Prostate gland (tissue), 2 donors: ENCODE measurements at regions not wholly inside any gene's neighbourhood (a gene's known extent, or its start where the extent isn't known, plus 50 kb on each side); places are given as distances from the start of the nearest gene placed in this dataset.

Source experiments
- CTCF ChIP-seq, 4 experiments: fragments of 200-600 bp in 2 of 4; fragments of 450-650 bp in 2 of 4; sonication (generic) in 2 of 4; IDR thresholded peaks; 1 replicate in 3 of 4; 2 replicates in 1 of 4; pipeline ENCODE4 v1.5.1; 2016 to 2019; ENCODE audit warnings: antibody characterized with exemption in 4 of 4, mild to moderate bottlenecking in 2 of 4, moderate library complexity in 2 of 4
- POLR2A ChIP-seq: fragments of 450-650 bp; IDR thresholded peaks from one replicate; pipeline ENCODE4 v1.6.1; 2016; ENCODE audit warnings: antibody characterized with exemption, mild to moderate bottlenecking
- POLR2AphosphoS5 ChIP-seq: sonication (generic); formaldehyde crosslinking; IDR thresholded peaks from one replicate; pipeline ENCODE4 v1.6.1; 2017; ENCODE audit warnings: antibody characterized with exemption

GRCh38 chrX:107301253-107301652 lies 94.8 kb downstream of the DNAAF6 start:
- no peak for TF ChIP-seq CTCF (IDR thresholded peaks at IDR 0.05)
- TF ChIP-seq POLR2A: no peak
- no peak for TF ChIP-seq POLR2AphosphoS5
